Fibroblast of pulmonary artery (primary cell): ENCODE measurements at regions not wholly inside any gene's neighbourhood (a gene's known extent, or its start where the extent isn't known, plus 50 kb on each side); places are given as distances from the start of the nearest gene placed in this dataset.

Experiments used
- DNase-seq: peaks from one replicate; pipeline ENCODE4 v3.0.0-alpha.2; 2010; ENCODE audit warnings: low read depth
- H3K4me3 ChIP-seq: replicated peaks from 2 replicates; pipeline ENCODE4 v1.5.1; 2011; ENCODE audit warnings: low read depth, mild to moderate bottlenecking, control low read depth, low read length, moderate library complexity
- TF ChIP-seq, protein P1 (sequence below): IDR thresholded peaks from 2 replicates; pipeline ENCODE4 v1.5.1; 2011; ENCODE audit warnings: mild to moderate bottlenecking, control low read depth, low read length, inconsistent platforms; ENCODE audit errors: missing control alignments

DNA sequence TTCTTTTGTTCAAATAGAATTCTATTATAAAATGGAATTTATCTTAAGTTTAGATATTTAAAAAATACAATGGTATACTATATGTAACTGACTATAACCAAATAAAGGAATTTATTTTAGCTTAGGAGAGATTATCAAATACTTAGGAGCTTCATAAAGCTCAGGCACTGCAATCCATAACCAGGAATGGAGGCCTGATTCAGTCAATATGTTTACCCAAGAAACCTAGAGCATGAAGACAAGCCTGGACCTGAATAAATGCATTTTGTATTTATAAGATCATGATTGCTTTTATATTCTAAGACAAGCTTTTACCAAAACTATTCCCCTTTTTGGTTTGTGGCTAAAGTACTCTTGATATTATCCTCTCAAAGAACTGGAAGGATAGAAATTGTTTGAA lies 742.6 kb downstream of the FAT4 start:
- TF ChIP-seq, protein P1, sequence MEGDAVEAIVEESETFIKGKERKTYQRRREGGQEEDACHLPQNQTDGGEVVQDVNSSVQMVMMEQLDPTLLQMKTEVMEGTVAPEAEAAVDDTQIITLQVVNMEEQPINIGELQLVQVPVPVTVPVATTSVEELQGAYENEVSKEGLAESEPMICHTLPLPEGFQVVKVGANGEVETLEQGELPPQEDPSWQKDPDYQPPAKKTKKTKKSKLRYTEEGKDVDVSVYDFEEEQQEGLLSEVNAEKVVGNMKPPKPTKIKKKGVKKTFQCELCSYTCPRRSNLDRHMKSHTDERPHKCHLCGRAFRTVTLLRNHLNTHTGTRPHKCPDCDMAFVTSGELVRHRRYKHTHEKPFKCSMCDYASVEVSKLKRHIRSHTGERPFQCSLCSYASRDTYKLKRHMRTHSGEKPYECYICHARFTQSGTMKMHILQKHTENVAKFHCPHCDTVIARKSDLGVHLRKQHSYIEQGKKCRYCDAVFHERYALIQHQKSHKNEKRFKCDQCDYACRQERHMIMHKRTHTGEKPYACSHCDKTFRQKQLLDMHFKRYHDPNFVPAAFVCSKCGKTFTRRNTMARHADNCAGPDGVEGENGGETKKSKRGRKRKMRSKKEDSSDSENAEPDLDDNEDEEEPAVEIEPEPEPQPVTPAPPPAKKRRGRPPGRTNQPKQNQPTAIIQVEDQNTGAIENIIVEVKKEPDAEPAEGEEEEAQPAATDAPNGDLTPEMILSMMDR, result no peak
- no peak for DNase-seq
- H3K4me3 ChIP-seq, result no peak overlapping the region

DNA sequence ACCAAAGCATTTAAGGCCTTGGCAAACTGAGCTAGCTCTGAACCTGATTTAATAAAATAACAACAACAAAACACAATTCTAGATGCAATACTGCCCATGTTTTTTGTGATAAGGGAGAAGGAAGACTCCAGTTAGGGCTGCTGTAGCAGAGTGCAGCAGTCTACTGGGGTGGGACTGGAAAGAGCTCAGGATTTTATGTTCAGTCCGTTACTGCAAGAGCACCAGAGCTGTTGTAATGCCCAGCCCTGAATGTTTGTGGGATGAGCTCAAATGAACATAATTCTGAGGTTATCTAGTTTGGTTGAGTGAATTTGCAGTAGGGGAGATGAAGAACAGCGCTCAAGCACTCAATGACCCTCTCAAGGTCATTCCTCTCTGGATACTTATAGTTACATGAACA lies 743.8 kb downstream of the FAT4 start:
- H3K4me3 ChIP-seq, result no peak overlapping the region
- TF ChIP-seq, protein P1, result no peak
- DNase-seq, result no peak

DNA sequence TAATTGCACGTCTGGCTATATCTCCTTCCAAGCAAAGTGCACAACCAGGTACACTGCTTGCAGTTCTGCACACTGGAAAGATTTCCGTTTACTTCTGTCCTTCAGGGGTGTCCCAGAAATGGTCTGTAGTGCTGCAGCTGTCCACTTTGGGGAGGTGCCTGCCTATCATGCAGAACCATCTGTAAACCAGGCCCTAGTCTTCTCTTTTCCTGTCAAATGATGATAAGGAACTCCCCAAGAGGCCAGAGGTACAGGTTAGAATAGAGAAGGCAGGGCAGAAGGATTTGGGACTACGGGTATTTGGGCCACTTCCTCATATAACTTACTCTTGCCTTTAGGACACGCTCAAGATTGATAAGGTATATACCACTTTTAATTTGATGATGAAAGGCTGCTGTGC lies 746.9 kb downstream of the FAT4 start:
- TF ChIP-seq, protein P1, result no peak
- no peak for DNase-seq
- H3K4me3 ChIP-seq, result no peak overlapping the region

DNA sequence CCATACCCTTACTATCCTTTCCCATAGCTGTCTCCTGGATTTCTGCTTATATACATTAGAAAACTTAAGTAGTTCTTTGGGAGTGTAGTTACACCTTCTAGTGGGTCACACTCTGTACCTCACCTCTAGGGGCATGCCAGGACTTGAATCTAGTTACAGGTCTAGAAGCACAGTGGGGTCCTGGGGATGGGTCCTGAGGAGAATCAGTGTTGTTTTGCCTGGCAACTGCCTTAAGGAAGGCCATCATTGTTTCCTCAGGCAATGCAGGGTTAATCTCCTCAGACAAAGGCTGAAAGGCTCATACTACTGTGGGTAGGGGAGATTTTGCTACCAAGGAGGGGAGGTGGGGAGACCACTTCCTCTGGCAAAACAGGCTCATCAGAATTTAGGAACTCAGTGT lies 750.3 kb downstream of the FAT4 start:
- no peak overlapping the region for H3K4me3 ChIP-seq
- TF ChIP-seq, protein P1, result no peak
- no peak for DNase-seq

DNA sequence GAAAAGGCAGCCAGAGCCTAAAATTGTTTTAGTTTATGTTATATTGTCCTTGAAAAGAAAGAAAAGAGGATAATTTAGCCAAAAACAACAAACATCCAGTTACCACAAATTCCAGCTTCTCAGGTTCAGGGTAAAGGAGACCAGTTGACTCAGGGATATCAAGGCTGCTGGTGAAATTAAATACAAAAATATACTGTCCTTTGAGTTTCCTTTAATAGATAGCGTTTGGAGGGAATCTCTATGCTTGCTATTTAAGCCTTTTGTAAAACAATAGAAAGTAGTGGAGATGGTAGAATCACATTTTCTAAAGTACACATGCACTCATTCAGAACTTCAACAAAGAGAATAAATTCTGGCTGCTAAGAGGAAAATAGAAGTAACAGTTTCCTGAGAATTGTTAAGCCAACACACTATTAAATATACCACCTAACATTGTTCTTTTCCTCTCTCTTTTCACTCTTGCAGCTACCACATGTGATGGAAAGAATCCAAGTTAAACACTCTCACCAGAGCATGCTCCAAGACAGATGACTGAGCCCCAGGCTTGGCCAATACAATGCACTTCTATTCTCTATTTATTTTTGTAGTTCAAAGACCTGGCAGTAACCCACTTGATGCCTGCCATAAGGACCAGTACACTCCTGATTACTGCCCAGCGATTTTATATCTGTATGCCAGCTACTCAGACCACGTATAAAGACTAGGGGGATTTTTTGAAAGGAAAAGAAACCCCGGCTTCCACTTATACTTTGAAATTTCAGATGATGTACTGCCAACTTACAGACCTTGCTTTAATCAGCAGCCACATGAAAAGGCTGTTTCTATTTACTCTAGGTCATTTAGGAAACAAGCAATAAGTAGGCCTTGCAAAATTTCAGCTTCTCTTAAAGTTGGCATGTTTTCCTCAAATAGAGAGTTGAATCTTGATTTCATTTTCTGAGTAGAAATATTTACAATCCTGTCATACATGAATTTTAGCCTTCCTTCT lies 756.9 kb downstream of the FAT4 start:
- no peak overlapping the region for H3K4me3 ChIP-seq
- peak; percentile 81 for DNase-seq
- TF ChIP-seq, protein P1, result no peak

DNA sequence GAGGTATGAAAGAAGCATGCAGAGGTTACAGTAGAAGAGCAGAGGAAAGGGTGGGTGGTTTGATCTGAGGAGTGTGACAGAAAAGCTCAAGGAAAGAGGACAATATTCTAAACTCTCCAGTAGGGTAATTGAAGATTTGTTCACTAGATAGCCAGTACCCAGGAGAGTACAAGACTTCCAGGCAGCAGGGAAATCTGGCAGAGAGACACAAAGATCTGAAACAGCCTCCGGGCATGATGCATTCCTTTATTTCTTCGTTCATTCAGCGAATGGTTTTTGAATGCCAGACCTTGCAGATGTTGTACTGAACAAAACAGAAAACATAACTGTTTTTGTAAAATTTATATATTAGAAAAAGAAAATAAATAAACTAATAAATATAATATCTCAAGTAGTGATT lies 766.6 kb downstream of the FAT4 start:
- H3K4me3 ChIP-seq, result no peak overlapping the region
- no peak for DNase-seq
- TF ChIP-seq, protein P1, result no peak

DNA sequence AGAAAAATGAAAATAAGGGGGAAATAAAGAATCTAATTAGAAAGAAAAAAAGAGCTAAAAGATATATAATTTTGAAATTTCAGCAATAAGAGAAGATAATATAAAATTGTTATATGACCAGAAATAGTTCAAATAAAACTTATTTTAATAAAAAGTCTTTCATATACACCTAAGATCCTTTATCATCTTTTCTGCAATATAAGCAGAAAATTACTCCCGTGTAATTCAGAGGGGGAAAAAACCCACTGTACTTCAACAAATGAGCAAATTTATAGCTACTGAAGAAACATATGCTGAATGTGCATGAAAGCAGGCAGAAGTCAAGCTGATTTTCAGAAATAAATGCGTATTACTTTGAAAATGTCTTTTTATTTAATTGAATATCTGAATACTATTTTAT lies 771.3 kb downstream of the FAT4 start:
- H3K4me3 ChIP-seq, result no peak overlapping the region
- DNase-seq, result no peak
- TF ChIP-seq, protein P1, result no peak
